Smooth muscle cell (in vitro differentiated cells): ENCODE measurements at regions not wholly inside any gene's neighbourhood (a gene's known extent, or its start where the extent isn't known, plus 50 kb on each side); places are given as distances from the start of the nearest gene placed in this dataset.

Source experiments
- DNase-seq: peaks from one replicate; lab custom pipeline; 2025; ENCODE audit not compliant: unreplicated experiment; lab: John Stamatoyannopoulos, UW
- H2AFZ ChIP-seq: fragments of 200-600 bp; sonication (generic); 2 replicates; pipeline ENCODE4 v1.6.0; 2016; ENCODE audit warnings: antibody characterized with exemption, low read depth, mild to moderate bottlenecking
- H3F3A ChIP-seq: fragments of 200-600 bp; sonication (generic); 2 replicates; pipeline ENCODE4 v1.6.0; 2017; ENCODE audit warnings: antibody characterized with exemption, low read depth
- H3K27ac ChIP-seq: fragments of 200-600 bp; sonication (generic); 2 replicates; pipeline ENCODE4 v1.5.1; 2016; ENCODE audit warnings: low read depth, mild to moderate bottlenecking
- H3K27me3 ChIP-seq: fragments of 200-600 bp; sonication (generic); 2 replicates; pipeline ENCODE4 v1.6.1; 2016; ENCODE audit warnings: low read depth, mild to moderate bottlenecking
- H3K36me3 ChIP-seq: fragments of 200-600 bp; sonication (generic); 2 replicates; pipeline ENCODE4 v1.5.1; 2016; ENCODE audit warnings: low read depth
- H3K4me1 ChIP-seq: fragments of 200-600 bp; sonication (generic); 2 replicates; pipeline ENCODE4 v1.5.1; 2016; ENCODE audit warnings: low read depth
- H3K4me2 ChIP-seq: fragments of 200-600 bp; sonication (generic); 2 replicates; pipeline ENCODE4 v1.6.0; 2016; ENCODE audit warnings: mild to moderate bottlenecking
- H3K4me3 ChIP-seq: fragments of 200-600 bp; sonication (generic); 2 replicates; pipeline ENCODE4 v1.5.1; 2016; ENCODE audit warnings: mild to moderate bottlenecking
- H3K79me2 ChIP-seq: fragments of 200-600 bp; sonication (generic); 2 replicates; pipeline ENCODE4 v1.6.0; 2016; ENCODE audit warnings: low read depth, mild to moderate bottlenecking
- H3K9ac ChIP-seq: fragments of 200-600 bp; sonication (generic); 2 replicates; pipeline ENCODE4 v1.6.0; 2016; ENCODE audit warnings: low read depth
- H3K9me3 ChIP-seq: fragments of 200-600 bp; sonication (generic); replicated peaks from 2 replicates; pipeline ENCODE4 v1.5.1; 2016; ENCODE audit warnings: low read depth
- H4K20me1 ChIP-seq: fragments of 200-600 bp; sonication (generic); 2 replicates; pipeline ENCODE4 v1.6.0; 2016; ENCODE audit warnings: low read depth
- CTCF ChIP-seq: fragments of 200-600 bp; sonication (generic); IDR thresholded peaks from 2 replicates; pipeline ENCODE4 v1.5.1; 2017; ENCODE audit warnings: borderline replicate concordance, mild to moderate bottlenecking, antibody characterized with exemption; ENCODE audit not compliant: insufficient read depth, poor library complexity, severe bottlenecking
- WGBS: methylation state at CpG from one replicate; pipeline ENCODE4 v1.1.7; 2016; ENCODE audit warnings: low lambda C conversion rate; 5-methylcytosine and 5-hydroxymethylcytosine counted together

DNA sequence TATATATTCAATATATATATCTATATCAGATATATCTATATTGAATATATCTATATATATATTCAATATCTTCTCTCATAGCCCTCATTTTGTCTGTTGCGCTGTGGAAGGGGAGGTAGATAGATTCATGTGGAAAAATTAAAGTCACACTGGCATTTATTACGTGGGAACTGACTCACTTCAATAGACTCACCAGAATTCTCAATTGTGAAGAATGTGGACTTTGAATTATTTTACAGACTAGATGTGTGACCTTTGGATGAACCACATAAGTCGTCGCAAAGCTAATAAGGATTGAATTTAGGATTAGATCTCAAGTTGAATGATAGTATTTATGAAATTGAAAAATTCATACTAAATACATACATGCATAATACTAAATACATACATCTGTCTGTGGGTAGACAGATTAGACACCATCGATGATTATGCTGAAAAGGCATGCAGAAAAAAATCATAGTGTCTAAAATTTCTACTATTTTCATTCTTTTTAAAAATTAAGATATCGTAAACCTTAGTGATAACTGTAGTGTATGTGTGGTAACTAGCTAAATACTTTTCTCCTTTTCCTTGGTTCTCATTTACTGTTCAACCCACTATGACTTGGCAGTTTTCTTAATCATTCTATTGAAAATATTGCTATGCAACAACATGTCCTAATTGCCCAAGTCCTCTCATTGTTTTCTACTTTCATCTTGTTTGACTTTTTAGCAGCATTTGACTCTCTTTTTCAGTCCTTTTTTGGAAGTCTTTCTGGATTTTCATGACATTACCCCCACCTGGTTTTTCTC lies 61.8 kb upstream of the A1CF start:
- Histone ChIP-seq H2AFZ (no peak overlapping the region), H3K27ac (no peak overlapping the region), H3K9me3 (no peaks in the 10 kb centered on the region), H4K20me1 (no peaks in the 10 kb centered on the region), H3F3A (no peaks in the 10 kb centered on the region), H3K27me3 (no peaks in the 10 kb centered on the region), H3K36me3 (no peaks in the 10 kb centered on the region), H3K79me2 (no peaks in the 10 kb centered on the region), H3K4me3 (no peak overlapping the region), H3K4me2 (no peak overlapping the region), H3K9ac (no peak overlapping the region), H3K4me1 (no peaks in the 10 kb centered on the region)
- DNase-seq = no peak
- 78% methylated on average over 6 of the region's 6 CpGs for WGBS
- TF ChIP-seq CTCF = no peak

DNA sequence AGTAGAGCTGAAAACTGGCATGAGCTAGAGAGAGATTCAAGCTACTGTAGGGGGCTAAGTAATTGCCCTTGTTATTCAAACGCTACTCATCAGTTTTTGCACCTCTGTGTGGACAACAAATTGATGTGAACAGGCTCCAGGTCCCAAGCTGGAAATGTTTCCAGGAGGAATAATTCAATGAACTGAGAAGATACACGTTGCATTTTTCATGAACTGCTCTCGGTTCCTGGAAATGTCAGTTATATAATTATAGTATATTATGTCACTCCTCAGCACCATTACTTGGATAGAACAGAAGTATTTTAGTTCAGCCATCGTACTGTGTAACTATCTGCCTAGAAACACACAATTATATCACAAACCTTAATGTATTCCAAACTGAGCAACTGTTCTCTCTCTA lies 65.9 kb upstream of the A1CF start:
- H3K9me3 ChIP-seq = no peaks in the 10 kb centered on the region
- no peak overlapping the region for H3K27ac ChIP-seq
- no peaks in the 10 kb centered on the region for H3K4me1 ChIP-seq
- no peak overlapping the region for H3K9ac ChIP-seq
- H3K4me2 ChIP-seq = no peak overlapping the region
- H3K79me2 ChIP-seq = no peaks in the 10 kb centered on the region
- TF ChIP-seq CTCF = no peak
- no peaks in the 10 kb centered on the region for H3K36me3 ChIP-seq
- no peaks in the 10 kb centered on the region for H3F3A ChIP-seq
- no peak overlapping the region for H3K4me3 ChIP-seq
- DNase-seq = no peak
- H4K20me1 ChIP-seq = no peaks in the 10 kb centered on the region
- no peak overlapping the region for H2AFZ ChIP-seq
- no peaks in the 10 kb centered on the region for H3K27me3 ChIP-seq
- WGBS = 85% methylated on average over 4 of the region's 4 CpGs

DNA sequence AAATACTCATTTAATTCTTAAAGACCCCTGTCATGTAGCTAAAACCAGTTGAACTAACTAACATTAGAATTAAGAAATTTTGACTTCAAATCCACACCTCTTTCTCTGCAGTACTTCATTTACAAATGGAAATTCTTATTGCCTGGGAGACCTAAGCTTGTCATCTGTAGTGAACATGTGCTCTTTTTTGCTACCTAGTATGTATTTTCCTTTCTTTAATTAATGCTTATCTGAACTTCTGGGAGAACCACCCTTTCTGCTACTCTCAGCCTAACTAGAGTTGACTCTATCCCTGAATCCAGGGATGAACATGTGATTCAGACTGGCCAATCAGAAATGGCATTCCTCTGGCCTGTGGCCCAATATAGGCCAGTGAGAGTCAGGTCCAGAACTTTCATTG lies 75.9 kb upstream of the A1CF start:
- Histone ChIP-seq H3K4me2 (no peak overlapping the region), H3F3A (no peaks in the 10 kb centered on the region), H3K27ac (no peak overlapping the region), H3K36me3 (no peaks in the 10 kb centered on the region), H3K4me1 (no peaks in the 10 kb centered on the region), H3K9ac (no peak overlapping the region), H3K27me3 (no peaks in the 10 kb centered on the region), H3K4me3 (no peak overlapping the region), H3K9me3 (no peaks in the 10 kb centered on the region), H2AFZ (no peak overlapping the region), H3K79me2 (no peaks in the 10 kb centered on the region), H4K20me1 (no peaks in the 10 kb centered on the region)
- TF ChIP-seq CTCF = no peak
- DNase-seq = no peak

DNA sequence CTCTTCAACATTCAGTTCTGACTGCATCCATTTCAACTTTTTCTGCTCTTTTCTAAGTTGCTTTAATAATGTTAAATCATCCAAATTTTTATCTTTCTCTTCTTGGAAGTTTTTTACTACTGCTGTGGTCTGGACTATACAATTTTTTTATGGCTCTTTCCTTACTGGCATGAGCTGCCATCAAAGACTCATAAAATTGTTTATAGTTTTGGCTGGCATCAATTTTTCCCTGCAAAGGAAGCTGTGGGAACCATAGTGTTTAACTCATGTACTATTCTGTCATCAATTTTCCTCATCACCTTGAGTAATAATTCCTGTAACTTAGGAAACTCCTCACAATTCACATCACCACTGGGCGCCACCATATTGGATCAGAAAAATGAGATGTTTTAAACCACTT lies 77.6 kb upstream of the A1CF start:
- Histone ChIP-seq H3K36me3 (no peaks in the 10 kb centered on the region), H3K4me3 (no peak overlapping the region), H3K27me3 (no peaks in the 10 kb centered on the region), H2AFZ (no peak overlapping the region), H3K9ac (no peak overlapping the region), H3K79me2 (no peaks in the 10 kb centered on the region), H3K9me3 (no peaks in the 10 kb centered on the region), H3K4me1 (no peaks in the 10 kb centered on the region), H3K4me2 (no peak overlapping the region), H3F3A (no peaks in the 10 kb centered on the region), H3K27ac (no peak overlapping the region), H4K20me1 (no peaks in the 10 kb centered on the region)
- no peak for TF ChIP-seq CTCF
- 94% methylated on average over 1 of the region's 1 CpG for WGBS
- DNase-seq = no peak
